HG02943 (cell line): ENCODE measurements at regions not wholly inside any gene's neighbourhood (a gene's known extent, or its start where the extent isn't known, plus 50 kb on each side); places are given as distances from the start of the nearest gene placed in this dataset.

Experiments used
- ATAC-seq: cut with Tn5 transposase; IDR thresholded peaks from one replicate; pipeline ENCODE4 v1.9.1; 2021; ENCODE audit warnings: mild to moderate bottlenecking, low read depth, moderate library complexity; ENCODE audit not compliant: unreplicated experiment

GRCh38 chr6:155985660-155986138 is 530.1 kb upstream of the NOX3 start:
- ATAC-seq, result no peak

- no peak for ATAC-seq
Observed at GRCh38 chr6:155980768-155981079, 525.1 kb upstream of the NOX3 start.

- ATAC-seq, result no peak
Observed at GRCh38 chr6:155980014-155980767, 524.6 kb upstream of the NOX3 start.

- ATAC-seq, result no peak
Observed at GRCh38 chr6:155975506-155975905, 519.9 kb upstream of the NOX3 start.

- ATAC-seq, result no peak
Observed at GRCh38 chr6:155974811-155975323, 519.2 kb upstream of the NOX3 start.

GRCh38 chr6:155974359-155974758 is 518.7 kb upstream of the NOX3 start:
- ATAC-seq, result no peak

GRCh38 chr6:155970876-155971708 is 515.5 kb upstream of the NOX3 start:
- no peak for ATAC-seq

- no peak for ATAC-seq
Observed at GRCh38 chr6:155970472-155970871, 514.8 kb upstream of the NOX3 start.

GRCh38 chr6:155968921-155969320 is 513.3 kb upstream of the NOX3 start:
- no peak for ATAC-seq

GRCh38 chr6:155967322-155967721 is 511.7 kb upstream of the NOX3 start:
- no peak for ATAC-seq

GRCh38 chr6:155964544-155964943 is 508.9 kb upstream of the NOX3 start:
- ATAC-seq, result no peak

- ATAC-seq, result no peak
Observed at GRCh38 chr6:155962276-155962675, 506.6 kb upstream of the NOX3 start.

- ATAC-seq, result no peak
Observed at GRCh38 chr6:155959898-155960495, 504.4 kb upstream of the NOX3 start.

GRCh38 chr6:155958550-155958949 is 502.9 kb upstream of the NOX3 start:
- no peak for ATAC-seq

- ATAC-seq, result no peak
Observed at GRCh38 chr6:155955038-155955437, 499.4 kb upstream of the NOX3 start.

- no peak for ATAC-seq
Observed at GRCh38 chr6:155954149-155954548, 498.5 kb upstream of the NOX3 start.

GRCh38 chr6:155949256-155949655 is 493.6 kb upstream of the NOX3 start:
- no peak for ATAC-seq

- no peak for ATAC-seq
Observed at GRCh38 chr6:155946860-155947259, 491.2 kb upstream of the NOX3 start.

- no peak for ATAC-seq
Observed at GRCh38 chr6:155943635-155944034, 488.0 kb upstream of the NOX3 start.

- ATAC-seq, result no peak
Observed at GRCh38 chr6:155939253-155939652, 483.6 kb upstream of the NOX3 start.

- ATAC-seq, result no peak
Observed at GRCh38 chr6:155936551-155936950, 480.9 kb upstream of the NOX3 start.
